Natural killer cell treated with Interleukin-12 subunit alpha and Interleukin-12 subunit beta and Interleukin-15 and Interleukin-18, amount 100 ng/mL, for 72 hours (primary cell): ENCODE measurements at regions not wholly inside any gene's neighbourhood (a gene's known extent, or its start where the extent isn't known, plus 50 kb on each side); places are given as distances from the start of the nearest gene placed in this dataset.
"Not testable (repeated sequence)": the region's sequence is repeated elsewhere in the genome, so short reads cannot be mapped to it uniquely, and the experiment has no call there.

Experiments used
- ATAC-seq, 2 donors: fragments of 150-1000 bp; cut with Tn5 transposase in 1 of 2; sonication (Bioruptor Pico), chemical (Tn5 transposase) in 1 of 2; 2 replicates each; pipeline ENCODE4 v1.10.0; 2021
- DNase-seq: peaks from one replicate; pipeline ENCODE4 v3.0.0; 2022; ENCODE audit warnings: low spot score
- H3K27ac Mint-ChIP-seq, 2 donors: 1 replicate in 1 of 2; 2 replicates in 1 of 2; pipeline ENCODE4 v1.8.0; 2022; ENCODE audit warnings: mixed read lengths in 2 of 2, mild to moderate bottlenecking in 1 of 2, moderate library complexity in 1 of 2
- H3K27me3 Mint-ChIP-seq, 2 donors: 1 replicate in 1 of 2; 2 replicates in 1 of 2; pipeline ENCODE4 v1.8.0; 2022; ENCODE audit warnings: mixed read lengths in 2 of 2
- H3K36me3 Mint-ChIP-seq: one replicate; pipeline ENCODE4 v1.8.0; 2022; ENCODE audit warnings: mixed read lengths
- H3K4me1 Mint-ChIP-seq, 2 donors: 1 replicate in 1 of 2; 2 replicates in 1 of 2; pipeline ENCODE4 v1.8.0; 2022; ENCODE audit warnings: low read depth in 2 of 2, mixed read lengths in 2 of 2, mild to moderate bottlenecking in 1 of 2
- H3K4me3 Mint-ChIP-seq: one replicate; pipeline ENCODE4 v1.8.0; 2022; ENCODE audit warnings: mixed read lengths
- H3K9me3 Mint-ChIP-seq: 2 replicates; pipeline ENCODE4 v1.8.0; 2022; ENCODE audit warnings: mixed read lengths

DNA sequence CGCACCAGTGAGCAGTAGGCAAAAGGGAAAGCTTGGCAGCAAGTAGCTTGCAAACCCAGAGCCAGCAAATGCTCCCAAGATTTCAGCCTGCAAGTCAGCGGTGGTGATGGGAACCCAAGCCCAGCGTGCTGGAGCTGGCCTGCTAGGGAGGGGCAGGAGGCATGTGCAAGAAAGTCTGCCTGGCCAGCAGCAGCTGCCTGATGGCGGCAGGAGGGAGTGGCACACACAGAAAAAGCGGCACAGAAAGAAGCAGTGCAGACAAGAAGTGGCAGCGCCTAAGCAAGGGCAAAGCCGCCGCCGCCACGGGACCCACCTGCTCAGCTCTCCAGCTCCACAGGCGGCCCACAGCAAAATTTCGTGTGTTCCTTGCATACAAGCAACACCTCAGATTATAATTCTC lies 1206.5 kb upstream of the PABPC4L start:
- ATAC-seq = no peak
- DNase-seq = no peak
- Mint-ChIP-seq H3K36me3 (peaks cover 8% of the 10 kb centered on the region), H3K4me1 (no peaks in the 10 kb centered on the region), H3K9me3 (peaks cover 16% of the 10 kb centered on the region), H3K27me3 (no peaks in the 10 kb centered on the region), H3K27ac (no peak overlapping the region), H3K4me3 (no peak overlapping the region)

DNA sequence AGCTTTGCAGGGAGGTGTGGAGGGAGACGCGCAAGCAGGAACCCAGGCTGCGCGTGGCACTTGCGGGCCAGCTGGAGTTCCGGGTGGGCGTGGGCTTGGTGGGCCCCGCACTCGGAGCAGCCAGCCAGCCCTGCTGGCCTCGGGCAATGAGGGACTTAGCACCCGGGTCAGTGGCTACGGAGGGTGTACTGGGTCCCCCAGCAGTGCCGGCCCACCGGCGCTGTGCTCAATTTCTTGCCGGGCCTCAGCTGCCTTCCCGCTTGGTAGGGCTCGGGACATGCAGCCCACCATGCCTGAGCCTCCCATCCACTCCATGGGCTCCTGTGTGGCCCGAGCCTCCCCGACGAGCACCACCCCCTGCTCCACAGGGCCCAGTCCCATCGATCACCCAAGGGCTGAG lies 1205.0 kb upstream of the PABPC4L start:
- not testable (repeated sequence) for ATAC-seq, H3K27me3 Mint-ChIP-seq, DNase-seq, H3K27ac Mint-ChIP-seq, H3K36me3 Mint-ChIP-seq, H3K4me1 Mint-ChIP-seq, H3K4me3 Mint-ChIP-seq
- peaks cover 14% of the 10 kb centered on the region for H3K9me3 Mint-ChIP-seq

DNA sequence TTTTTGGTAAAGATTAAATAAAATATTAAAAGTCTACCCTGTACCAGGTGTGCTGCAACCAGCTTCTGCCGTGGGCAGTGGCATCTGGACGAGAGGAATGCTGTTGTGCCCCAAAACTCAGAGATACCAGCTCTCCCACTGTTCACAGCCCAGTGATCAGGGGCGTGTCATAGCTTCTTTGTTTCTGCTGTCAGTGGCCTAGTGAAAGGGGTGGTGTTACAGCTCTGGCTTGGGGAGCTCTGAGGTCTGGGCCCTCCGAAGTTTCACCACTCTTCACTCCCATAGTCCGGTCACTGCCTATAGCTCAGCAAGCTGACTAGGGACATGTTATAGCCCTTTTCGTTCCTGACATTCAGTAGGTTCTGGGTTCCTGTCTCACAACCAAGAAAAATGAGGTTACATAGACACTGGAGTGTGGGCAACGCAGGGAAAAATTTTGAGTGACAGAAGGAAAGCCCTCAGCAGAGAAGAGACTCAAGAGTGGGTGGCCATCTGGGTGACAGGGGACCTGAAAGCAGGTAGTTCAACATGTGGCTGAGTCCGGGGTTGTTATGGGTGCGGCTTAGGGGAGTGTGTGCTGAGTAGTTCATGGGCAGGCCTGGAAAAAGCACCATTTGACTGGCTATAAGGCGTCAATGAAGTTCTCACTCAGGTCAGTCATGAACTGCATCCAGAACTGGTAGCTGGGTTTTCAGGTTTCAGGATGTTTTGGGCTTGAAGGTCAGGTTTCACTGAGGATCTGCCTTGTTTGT lies 1184.4 kb upstream of the PABPC4L start:
- H3K27me3 Mint-ChIP-seq = no peaks in the 10 kb centered on the region
- ATAC-seq (no peak), DNase-seq (no peak)
- no peak overlapping the region for H3K4me3 Mint-ChIP-seq
- no peaks in the 10 kb centered on the region for H3K36me3 Mint-ChIP-seq
- peaks cover 21% of the 10 kb centered on the region for H3K9me3 Mint-ChIP-seq
- no peaks in the 10 kb centered on the region for H3K4me1 Mint-ChIP-seq
- H3K27ac Mint-ChIP-seq = no peak overlapping the region

DNA sequence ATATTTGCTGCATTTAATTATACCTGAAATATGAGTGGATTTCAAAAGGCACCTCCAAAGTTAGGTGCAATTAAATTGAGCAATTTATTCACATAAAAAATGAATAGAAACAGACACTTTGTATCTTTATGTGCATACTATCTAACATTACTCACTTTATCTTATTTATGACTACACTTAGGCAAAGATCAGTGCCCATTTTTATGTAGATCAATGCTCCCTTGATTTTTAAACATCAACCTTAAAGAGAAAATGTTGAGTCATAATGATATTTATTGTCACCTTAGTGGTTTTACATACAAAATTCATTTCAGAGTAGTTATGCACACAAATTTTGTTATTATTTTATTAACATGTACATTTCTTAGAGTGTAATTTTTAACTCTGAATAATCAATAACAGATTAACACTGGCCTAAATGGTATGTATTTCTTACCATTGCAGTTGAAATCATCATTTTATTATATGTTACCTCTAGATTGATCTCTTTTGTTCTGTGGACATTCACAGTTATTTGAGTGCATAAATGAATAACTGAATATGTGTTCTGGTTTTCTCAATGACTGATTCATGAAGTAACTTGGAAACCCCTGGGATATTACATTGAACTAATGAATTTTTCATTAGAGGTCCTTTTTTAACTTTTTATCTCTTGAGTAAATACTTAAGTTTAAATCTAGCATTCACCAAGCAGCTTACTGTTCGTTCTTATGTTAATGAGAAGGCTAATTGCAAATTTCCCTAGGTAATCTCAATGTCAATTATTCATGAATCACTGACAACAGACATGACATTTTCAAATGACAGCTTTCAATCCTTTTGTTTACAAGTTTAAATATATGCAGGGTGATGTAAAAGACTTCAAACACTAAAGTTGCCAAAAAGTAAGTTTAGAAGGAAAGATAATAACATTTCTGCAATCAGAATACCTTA lies 1182.0 kb upstream of the PABPC4L start:
- Mint-ChIP-seq H3K9me3 (peaks cover 28% of the 10 kb centered on the region), H3K4me1 (no peaks in the 10 kb centered on the region), H3K4me3 (no peak overlapping the region), H3K27me3 (no peaks in the 10 kb centered on the region), H3K27ac (no peak overlapping the region), H3K36me3 (peaks cover 4% of the 10 kb centered on the region)
- no peak for DNase-seq
- ATAC-seq = no peak

DNA sequence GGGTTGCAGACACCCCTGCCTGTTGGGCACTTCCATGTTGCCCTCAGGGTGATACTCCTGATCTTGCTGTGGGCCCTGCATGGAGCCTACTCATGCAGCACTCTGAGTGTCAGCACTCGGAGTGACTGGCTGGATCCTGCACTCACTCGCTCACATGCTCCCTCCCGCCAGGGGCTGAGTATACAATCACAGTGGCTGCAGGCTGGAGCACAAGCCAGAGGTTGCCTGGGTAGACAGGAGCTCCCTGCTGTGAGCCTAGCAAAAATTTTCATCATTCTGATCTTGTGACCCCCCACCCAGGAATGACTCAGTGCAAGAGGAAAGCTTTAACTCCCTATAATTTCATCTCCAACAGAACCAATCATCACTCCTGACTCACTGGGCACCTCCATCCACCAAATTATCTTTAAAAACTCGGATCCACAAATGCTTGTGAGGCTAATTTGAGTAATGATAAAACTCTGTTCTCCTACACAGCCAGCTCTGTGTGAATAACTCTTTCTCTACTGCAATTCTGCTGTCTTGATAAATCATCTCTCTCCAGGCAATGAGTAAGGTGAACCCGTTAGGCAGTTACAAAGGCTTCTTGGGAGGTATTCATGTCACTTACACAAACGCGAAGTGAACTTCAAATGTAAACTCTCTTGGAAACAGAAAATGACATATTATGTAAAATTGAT lies 1180.8 kb upstream of the PABPC4L start:
- no peak for DNase-seq

DNA sequence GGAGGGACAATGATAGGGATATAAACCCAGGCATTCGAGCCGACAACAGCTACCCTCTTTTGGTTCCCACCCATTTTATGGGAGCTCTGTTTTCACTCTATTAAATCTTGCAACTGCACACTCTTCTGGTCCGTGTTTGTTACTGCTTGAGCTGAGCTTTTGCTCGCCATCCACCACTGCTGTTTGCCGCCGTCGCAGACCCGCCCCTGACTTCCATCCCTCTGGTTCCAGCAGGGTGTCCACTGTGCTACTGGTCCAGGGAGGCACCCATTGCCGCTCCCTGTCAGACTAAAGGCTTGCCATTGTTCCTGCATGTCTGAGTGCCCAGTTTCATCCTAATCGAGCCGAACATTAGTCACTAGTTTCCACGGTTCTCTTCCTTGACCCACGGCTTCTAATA lies 1170.5 kb upstream of the PABPC4L start:
- H3K9me3 Mint-ChIP-seq = peaks cover 12% of the 10 kb centered on the region
- ATAC-seq (no peak), DNase-seq (no peak)
- H3K27ac Mint-ChIP-seq = no peak overlapping the region
- no peaks in the 10 kb centered on the region for H3K27me3 Mint-ChIP-seq
- no peak overlapping the region for H3K4me3 Mint-ChIP-seq
- H3K36me3 Mint-ChIP-seq = peaks cover 7% of the 10 kb centered on the region
- H3K4me1 Mint-ChIP-seq = no peaks in the 10 kb centered on the region

More for the DNA sequence above, 1180.8 kb upstream of the PABPC4L start:
- ATAC-seq = no peak
- no peak overlapping the region for H3K27ac Mint-ChIP-seq
- H3K9me3 Mint-ChIP-seq = peaks cover 33% of the 10 kb centered on the region
- H3K4me3 Mint-ChIP-seq = no peak overlapping the region
- H3K27me3 Mint-ChIP-seq = no peaks in the 10 kb centered on the region
- peaks cover 4% of the 10 kb centered on the region for H3K36me3 Mint-ChIP-seq
- no peaks in the 10 kb centered on the region for H3K4me1 Mint-ChIP-seq

DNA sequence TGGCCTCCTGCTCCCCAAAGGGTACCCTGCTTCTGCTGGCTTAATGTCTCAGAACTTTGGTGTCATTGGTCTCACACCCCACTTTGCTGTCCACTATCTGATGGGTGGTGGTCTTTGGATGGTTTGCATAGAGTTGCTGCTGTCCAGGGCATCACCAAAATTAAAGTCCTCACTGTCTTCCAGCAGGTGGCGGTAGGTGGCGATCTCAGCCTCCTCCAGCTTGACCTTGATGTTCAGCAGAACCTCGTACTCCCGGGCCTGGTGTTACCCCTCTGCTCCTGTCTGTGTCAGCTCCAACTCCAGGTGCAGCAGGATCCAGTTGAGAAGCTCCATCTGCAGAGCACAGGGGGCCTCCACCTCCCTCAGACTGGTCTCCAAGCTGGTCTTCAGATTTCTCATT lies 1169.5 kb upstream of the PABPC4L start:
- Mint-ChIP-seq H3K27me3 (no peaks in the 10 kb centered on the region), H3K4me1 (no peaks in the 10 kb centered on the region), H3K4me3 (no peak overlapping the region), H3K36me3 (peaks cover 4% of the 10 kb centered on the region), H3K9me3 (peaks cover 9% of the 10 kb centered on the region), H3K27ac (no peak overlapping the region)
- no peak for DNase-seq
- no peak for ATAC-seq

DNA sequence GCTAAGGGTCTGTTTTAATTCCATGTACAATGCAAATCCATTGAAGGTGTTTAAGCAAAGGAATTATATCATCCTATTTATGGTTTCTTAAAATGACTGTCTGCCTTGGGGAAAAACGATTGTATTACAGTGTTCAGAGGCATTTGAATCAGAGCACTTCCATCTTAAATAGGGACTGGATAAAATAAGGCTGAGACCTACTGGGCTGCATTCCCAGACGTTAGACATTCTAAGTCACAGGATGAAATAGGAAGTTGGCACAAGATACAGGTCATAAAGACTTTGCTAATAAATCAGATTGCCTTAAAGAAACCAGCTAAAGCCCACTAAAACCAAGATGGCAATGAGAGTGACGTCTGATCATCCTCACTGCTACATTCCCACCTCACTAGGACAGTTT lies 1167.2 kb upstream of the PABPC4L start:
- no peak overlapping the region for H3K27ac Mint-ChIP-seq
- DNase-seq = no peak
- H3K27me3 Mint-ChIP-seq = no peaks in the 10 kb centered on the region
- H3K4me3 Mint-ChIP-seq = no peak overlapping the region
- ATAC-seq = no peak
- peaks cover 5% of the 10 kb centered on the region for H3K9me3 Mint-ChIP-seq
- H3K4me1 Mint-ChIP-seq = no peaks in the 10 kb centered on the region
- H3K36me3 Mint-ChIP-seq = no peaks in the 10 kb centered on the region

DNA sequence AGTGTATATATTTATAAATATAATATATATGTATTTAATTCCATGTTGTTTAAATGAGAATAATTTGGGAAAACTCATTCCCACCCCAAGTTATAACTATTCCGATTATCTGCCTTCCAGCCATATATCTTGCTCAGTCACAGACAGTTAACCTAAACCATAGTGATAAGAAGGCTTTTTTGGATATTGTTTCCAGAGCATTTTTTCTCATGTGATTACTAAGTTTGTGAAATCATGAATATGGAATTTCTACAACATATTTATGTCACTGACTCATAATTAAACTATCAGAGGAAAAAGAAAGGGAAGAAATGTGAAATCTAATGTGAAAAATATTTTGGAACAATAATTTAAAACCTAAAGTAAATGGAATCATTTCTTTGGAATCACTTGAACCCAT lies 1163.5 kb upstream of the PABPC4L start:
- Mint-ChIP-seq H3K4me3 (no peak overlapping the region), H3K27ac (no peak overlapping the region), H3K36me3 (no peaks in the 10 kb centered on the region), H3K4me1 (no peaks in the 10 kb centered on the region), H3K27me3 (no peaks in the 10 kb centered on the region), H3K9me3 (peaks cover 2% of the 10 kb centered on the region)
- no peak for ATAC-seq
- no peak for DNase-seq

DNA sequence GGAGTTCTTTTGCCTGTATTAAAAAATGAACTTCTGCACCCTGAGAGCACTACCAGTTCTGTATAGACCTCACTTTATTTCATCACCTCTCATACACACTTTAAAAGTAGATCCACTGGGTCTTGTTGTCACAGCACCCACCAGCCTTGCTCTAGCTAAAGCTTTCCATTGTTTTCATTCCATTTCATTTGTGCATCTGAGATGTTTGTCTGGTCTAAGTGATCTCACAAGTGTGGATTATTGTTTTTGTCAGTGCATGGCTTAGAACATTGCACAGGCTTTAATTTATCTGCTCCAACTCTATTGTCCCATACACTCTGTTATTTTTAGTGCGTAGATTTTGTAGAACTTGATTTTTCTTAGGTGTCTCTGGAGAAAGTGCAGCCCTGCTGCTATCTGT lies 1157.5 kb upstream of the PABPC4L start:
- ATAC-seq (no peak), DNase-seq (no peak)
- Mint-ChIP-seq H3K4me1 (no peaks in the 10 kb centered on the region), H3K36me3 (no peaks in the 10 kb centered on the region), H3K9me3 (peaks cover 3% of the 10 kb centered on the region), H3K4me3 (no peak overlapping the region), H3K27ac (no peak overlapping the region), H3K27me3 (no peaks in the 10 kb centered on the region)

DNA sequence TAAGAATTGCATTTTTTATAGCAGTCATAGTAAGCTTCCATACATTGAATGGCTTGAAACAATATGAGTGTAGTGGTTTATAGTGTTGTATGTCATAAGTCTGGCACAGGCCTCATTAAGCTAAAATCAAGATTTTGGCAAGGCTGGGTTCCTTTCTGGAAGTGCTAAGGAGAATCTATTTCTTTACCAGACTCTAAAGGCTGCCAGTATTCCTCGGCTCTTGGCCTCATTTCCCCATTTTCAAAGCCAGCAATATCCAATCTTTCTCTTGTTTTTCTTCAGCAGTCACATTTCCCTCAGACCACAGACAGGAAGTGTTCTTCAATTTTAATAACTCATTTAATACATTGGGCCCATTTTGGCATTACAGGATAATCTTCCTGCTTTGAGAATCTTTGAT lies 1155.5 kb upstream of the PABPC4L start:
- no peaks in the 10 kb centered on the region for H3K4me1 Mint-ChIP-seq
- H3K36me3 Mint-ChIP-seq = no peaks in the 10 kb centered on the region
- no peak overlapping the region for H3K4me3 Mint-ChIP-seq
- peaks cover 3% of the 10 kb centered on the region for H3K9me3 Mint-ChIP-seq
- ATAC-seq (no peak), DNase-seq (no peak)
- H3K27ac Mint-ChIP-seq = no peak overlapping the region
- no peaks in the 10 kb centered on the region for H3K27me3 Mint-ChIP-seq

DNA sequence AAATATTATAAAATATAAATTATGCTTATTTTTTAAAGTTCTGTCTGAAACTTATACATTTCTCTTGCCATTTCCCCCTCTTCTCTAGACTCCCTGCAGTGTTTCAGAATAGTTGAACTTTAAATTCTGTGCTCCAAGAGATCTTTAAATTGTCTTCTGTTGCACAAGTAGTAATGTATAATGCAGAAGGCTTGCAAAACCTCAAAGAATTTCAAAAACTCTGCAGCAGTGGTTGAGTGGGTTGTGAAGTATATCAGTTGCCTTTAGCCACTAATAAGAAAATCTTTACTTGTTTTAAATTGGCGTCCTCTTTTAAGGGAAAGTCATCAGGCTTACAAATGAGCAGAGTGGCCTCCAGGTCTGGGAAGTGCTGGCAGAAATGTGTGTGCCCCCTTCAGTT lies 1153.3 kb upstream of the PABPC4L start:
- Mint-ChIP-seq H3K27me3 (no peaks in the 10 kb centered on the region), H3K4me3 (no peak overlapping the region)
- ATAC-seq = no peak

DNA sequence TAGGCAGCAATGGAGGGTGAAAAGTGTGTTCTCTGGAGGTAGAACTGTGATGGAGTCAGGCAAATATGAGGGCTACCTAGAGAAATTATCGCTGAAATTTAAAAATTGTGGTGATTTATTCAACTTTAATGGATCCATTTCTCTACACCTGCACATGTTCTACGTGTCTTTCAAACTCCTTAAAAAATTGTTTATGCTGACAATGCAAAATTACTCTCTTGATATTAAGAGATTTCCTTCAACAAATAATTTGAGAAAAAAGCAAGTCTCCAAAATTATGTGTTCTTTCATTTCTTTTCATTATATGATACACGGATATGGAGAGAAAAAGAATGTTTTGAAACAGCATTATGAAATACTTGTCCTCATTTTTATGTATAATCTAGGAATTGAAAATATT lies 1151.4 kb upstream of the PABPC4L start:
- ATAC-seq (no peak), DNase-seq (no peak)
- Mint-ChIP-seq H3K27ac (no peak overlapping the region), H3K9me3 (peaks cover 3% of the 10 kb centered on the region), H3K4me3 (no peak overlapping the region), H3K36me3 (no peaks in the 10 kb centered on the region), H3K4me1 (no peaks in the 10 kb centered on the region), H3K27me3 (no peaks in the 10 kb centered on the region)

More for the DNA sequence above, 1153.3 kb upstream of the PABPC4L start:
- H3K36me3 Mint-ChIP-seq = no peaks in the 10 kb centered on the region
- H3K4me1 Mint-ChIP-seq = no peaks in the 10 kb centered on the region
- no peak for DNase-seq
- no peak overlapping the region for H3K27ac Mint-ChIP-seq
- peaks cover 3% of the 10 kb centered on the region for H3K9me3 Mint-ChIP-seq

DNA sequence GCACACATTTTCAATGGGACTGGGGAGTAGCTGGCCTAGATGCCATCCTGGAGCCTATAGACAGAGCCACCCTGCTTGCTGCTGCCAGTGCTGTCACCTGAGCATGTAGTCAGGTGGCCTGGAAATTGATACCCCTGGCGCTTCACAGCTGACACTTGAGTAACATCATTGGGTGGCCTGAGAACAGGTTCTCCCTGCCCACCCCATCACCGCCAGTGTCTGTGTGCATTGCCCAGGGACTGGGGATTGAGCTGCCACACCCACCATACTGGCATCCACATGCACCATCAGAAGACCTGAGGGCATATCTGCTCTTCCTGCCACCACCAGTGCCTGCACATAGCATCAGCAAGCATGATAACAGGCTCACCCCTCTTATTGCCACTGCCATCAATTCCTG lies 1142.9 kb upstream of the PABPC4L start:
- Mint-ChIP-seq H3K4me3 (no peak overlapping the region), H3K9me3 (peaks cover 12% of the 10 kb centered on the region), H3K27me3 (no peaks in the 10 kb centered on the region), H3K4me1 (no peaks in the 10 kb centered on the region), H3K27ac (no peak overlapping the region), H3K36me3 (no peaks in the 10 kb centered on the region)
- DNase-seq (no peak), ATAC-seq (no peak)
